ENCODE measurements at regions not wholly inside any gene's neighbourhood (a gene's known extent, or its start where the extent isn't known, plus 50 kb on each side); places are given as distances from the start of the nearest gene placed in this dataset.
"Not testable (repeated sequence)": the region's sequence is repeated elsewhere in the genome, so short reads cannot be mapped to it uniquely, and the experiment has no call there.

DNA sequence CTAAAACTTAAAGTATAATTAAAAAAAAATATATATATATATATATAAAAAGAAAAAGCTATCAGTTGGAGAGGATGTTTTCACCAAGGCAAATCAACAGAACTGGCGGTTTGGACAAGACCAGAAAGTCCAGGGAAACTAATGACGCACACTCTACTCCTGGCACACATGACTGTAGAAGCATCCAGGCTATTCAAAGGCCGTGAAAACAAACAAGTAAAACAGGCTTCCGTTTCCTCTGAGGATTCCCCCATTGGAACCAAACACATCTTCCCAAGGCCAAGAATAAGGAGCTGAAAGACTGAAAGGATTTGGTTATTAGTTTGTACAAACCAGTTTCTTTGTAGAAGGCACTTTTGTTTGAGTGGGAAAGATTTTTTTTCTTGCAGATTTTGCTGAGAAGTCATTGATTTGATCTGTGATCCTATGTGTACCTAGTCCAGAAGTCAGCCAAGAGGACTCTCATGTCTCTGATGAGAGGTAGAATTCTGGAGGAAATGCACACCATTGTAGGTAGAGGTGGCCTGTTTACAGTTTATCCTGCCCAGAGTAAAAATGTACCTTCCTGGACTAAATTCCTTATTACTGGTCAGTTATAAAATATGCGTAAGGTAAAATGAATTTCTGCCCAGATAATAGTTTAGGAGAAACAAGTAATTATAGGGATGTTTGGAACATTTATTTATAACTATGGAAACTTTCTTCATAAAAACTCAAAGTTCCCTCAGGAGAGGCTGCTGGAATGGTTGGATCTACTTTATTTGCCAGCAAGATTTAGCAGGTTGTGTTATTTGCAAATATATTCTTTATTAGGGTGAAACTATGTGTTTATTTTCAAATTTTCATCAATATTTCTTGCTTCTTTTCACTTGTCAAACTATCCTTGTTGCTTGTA is 66.5 kb downstream of the DMP1 start:
- TF ChIP-seq POLR2A (IDR thresholded peaks at IDR 0.05) = no peak
- in situ Hi-C loops (cut with MboI; ENCODE audit: low sequenced_read_pairs in 4 of 4) (no loop called here), intact Hi-C loops (cut with DNase I; ENCODE audit: low total_unique reads) (no loop called here)
- Histone ChIP-seq H3K9me3 (no peaks in the 10 kb centered on the region), H3K36me3 (no peaks in the 10 kb centered on the region), H3K4me1 (no peaks in the 10 kb centered on the region), H3K27me3 (no peaks in the 10 kb centered on the region), H3K27ac (peak overlapping the region; percentile 61 to 76 (median 68)), H3K4me3 (no peak overlapping the region)
- ATAC-seq (peak; percentile 88 to 94), DNase-seq (peak; percentile 58 to 69)

- Histone ChIP-seq H3K27ac (peak overlapping the region; percentile 61 to 76 (median 68)), H3K4me3 (no peak overlapping the region), H3K27me3 (no peaks in the 10 kb centered on the region), H3K4me1 (no peaks in the 10 kb centered on the region), H3K9me3 (no peaks in the 10 kb centered on the region), H3K36me3 (no peaks in the 10 kb centered on the region)
- no peak for DNase-seq
- in situ Hi-C loops (cut with MboI; ENCODE audit: low sequenced_read_pairs in 4 of 4) (no loop called here), intact Hi-C loops (cut with DNase I; ENCODE audit: low total_unique reads) (no loop called here)
- TF ChIP-seq, protein P1, sequence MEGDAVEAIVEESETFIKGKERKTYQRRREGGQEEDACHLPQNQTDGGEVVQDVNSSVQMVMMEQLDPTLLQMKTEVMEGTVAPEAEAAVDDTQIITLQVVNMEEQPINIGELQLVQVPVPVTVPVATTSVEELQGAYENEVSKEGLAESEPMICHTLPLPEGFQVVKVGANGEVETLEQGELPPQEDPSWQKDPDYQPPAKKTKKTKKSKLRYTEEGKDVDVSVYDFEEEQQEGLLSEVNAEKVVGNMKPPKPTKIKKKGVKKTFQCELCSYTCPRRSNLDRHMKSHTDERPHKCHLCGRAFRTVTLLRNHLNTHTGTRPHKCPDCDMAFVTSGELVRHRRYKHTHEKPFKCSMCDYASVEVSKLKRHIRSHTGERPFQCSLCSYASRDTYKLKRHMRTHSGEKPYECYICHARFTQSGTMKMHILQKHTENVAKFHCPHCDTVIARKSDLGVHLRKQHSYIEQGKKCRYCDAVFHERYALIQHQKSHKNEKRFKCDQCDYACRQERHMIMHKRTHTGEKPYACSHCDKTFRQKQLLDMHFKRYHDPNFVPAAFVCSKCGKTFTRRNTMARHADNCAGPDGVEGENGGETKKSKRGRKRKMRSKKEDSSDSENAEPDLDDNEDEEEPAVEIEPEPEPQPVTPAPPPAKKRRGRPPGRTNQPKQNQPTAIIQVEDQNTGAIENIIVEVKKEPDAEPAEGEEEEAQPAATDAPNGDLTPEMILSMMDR (IDR thresholded peaks at IDR 0.05 in 4 of 5, conservative IDR thresholded peaks at IDR 0.05 in 1 of 5) = no peak
- TF ChIP-seq POLR2A (IDR thresholded peaks at IDR 0.05) = no peak
- ATAC-seq = peak; percentile 57 to 69
Observed at GRCh38 chr4:87717276-87718031, 67.4 kb downstream of the DMP1 start.

DNA sequence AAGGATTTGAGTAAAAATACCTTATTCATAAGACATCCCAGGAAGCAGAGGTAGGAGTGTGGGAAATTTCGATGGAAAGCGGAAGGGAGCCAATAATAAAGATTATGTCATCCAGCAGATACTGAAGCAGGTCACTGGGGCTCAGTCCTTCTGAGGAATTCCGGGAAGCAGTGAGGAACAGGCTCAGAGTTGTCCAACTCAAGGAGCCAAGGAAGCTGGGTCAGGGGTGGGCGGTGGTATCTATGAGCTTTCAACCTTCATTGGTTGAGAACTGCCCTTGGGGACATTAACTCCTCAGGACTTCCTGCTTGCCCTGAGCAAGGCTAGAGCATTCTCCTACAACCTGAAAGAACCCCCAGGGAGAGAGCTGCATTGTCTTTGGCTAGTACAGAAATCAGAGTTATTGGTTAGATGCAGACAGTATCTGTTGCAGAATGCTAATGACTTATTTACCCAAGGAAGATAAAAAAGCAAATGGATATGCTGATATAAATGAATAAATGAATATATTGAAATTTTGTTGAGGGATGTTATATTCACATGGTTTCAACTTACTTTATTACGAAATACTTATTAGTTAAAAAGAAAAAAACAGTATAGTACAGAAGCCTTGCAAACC is 68.2 kb downstream of the DMP1 start:
- intact Hi-C loops (cut with DNase I; ENCODE audit: low total_unique reads) = no loop called here
- no peak for TF ChIP-seq POLR2A (IDR thresholded peaks at IDR 0.05)
- TF ChIP-seq, protein P1 (IDR thresholded peaks at IDR 0.05 in 4 of 5, conservative IDR thresholded peaks at IDR 0.05 in 1 of 5) = no peak
- H3K4me3 ChIP-seq = no peak overlapping the region
- ATAC-seq (peak in 1 of 2 donors; percentile 49), DNase-seq (peak in 1 of 2 donors; percentile 27)
- in situ Hi-C loops (cut with MboI; ENCODE audit: low sequenced_read_pairs in 4 of 4) = no loop called here
- no peaks in the 10 kb centered on the region for H3K36me3 ChIP-seq
- no peaks in the 10 kb centered on the region for H3K9me3 ChIP-seq
- H3K27me3 ChIP-seq = no peaks in the 10 kb centered on the region
- H3K27ac ChIP-seq = peak overlapping the region; percentile 61 to 76 (median 68)
- no peaks in the 10 kb centered on the region for H3K4me1 ChIP-seq

DNA sequence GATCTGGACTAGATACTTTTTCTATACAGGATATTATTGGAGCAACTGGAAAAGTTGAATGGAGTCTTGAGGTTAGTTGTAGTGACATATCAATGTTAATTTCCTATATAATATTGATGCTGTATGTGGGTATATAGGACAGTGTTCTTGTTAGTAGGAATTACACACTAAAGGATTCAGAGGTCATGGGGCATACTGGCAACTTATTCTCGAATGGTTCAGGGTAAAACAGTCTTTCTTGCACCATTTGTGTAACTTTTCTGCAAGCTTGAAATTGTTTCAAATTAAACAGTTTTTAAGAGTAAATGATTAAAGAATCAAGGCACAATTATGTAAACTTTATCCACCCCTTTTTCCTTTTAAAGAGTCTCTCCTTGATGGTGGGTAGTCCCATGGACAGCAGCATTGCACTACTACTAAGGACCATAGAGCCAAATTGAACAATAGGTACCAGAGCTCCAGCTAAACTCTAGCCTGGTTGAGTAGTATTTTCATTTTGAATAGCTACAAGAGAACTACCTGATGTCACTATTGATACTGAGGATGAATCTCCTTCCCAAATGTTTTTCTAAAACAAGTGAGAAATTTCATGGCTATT is 70.1 kb downstream of the DMP1 start:
- ATAC-seq = no peak
- DNase-seq = no peak
- in situ Hi-C loops (cut with MboI; ENCODE audit: low sequenced_read_pairs in 4 of 4) (no loop called here), intact Hi-C loops (cut with DNase I; ENCODE audit: low total_unique reads) (no loop called here)
- H3K9me3 ChIP-seq = no peaks in the 10 kb centered on the region
- no peaks in the 10 kb centered on the region for H3K27me3 ChIP-seq
- TF ChIP-seq, protein P1 (IDR thresholded peaks at IDR 0.05 in 4 of 5, conservative IDR thresholded peaks at IDR 0.05 in 1 of 5) = no peak
- TF ChIP-seq POLR2A (IDR thresholded peaks at IDR 0.05) = no peak
- no peak overlapping the region for H3K4me3 ChIP-seq
- no peaks in the 10 kb centered on the region for H3K4me1 ChIP-seq
- no peaks in the 10 kb centered on the region for H3K36me3 ChIP-seq
- no peak overlapping the region for H3K27ac ChIP-seq

- H3K36me3 ChIP-seq; H3K27ac ChIP-seq; in situ Hi-C loops (cut with MboI; ENCODE audit: low sequenced_read_pairs in 4 of 4); H3K4me3 ChIP-seq; H3K4me1 ChIP-seq; H3K9me3 ChIP-seq; DNase-seq; intact Hi-C loops (cut with DNase I; ENCODE audit: low total_unique reads); H3K27me3 ChIP-seq; ATAC-seq: not testable (repeated sequence)
Observed at GRCh38 chr4:87725287-87725686, 74.1 kb upstream of the IBSP start.
